MM.1S (cell line): ENCODE measurements at regions not wholly inside any gene's neighbourhood (a gene's known extent, or its start where the extent isn't known, plus 50 kb on each side); places are given as distances from the start of the nearest gene placed in this dataset.

Source experiments
- DNase-seq: peaks from one replicate; pipeline ENCODE4 v3.0.0-alpha.2; 2015
- H2AFZ ChIP-seq: fragments of 300-600 bp; sonication (generic); 2 replicates; pipeline ENCODE4 v1.6.0; 2016; ENCODE audit warnings: antibody characterized with exemption, low read length
- H3F3A ChIP-seq: fragments of 300-600 bp; sonication (generic); 2 replicates; pipeline ENCODE4 v1.6.1; 2016; ENCODE audit warnings: mild to moderate bottlenecking, antibody characterized with exemption, low read length, moderate library complexity, mixed read lengths; ENCODE audit not compliant: insufficient read depth
- H3K27ac ChIP-seq: fragments of 300-600 bp; sonication (generic); 2 replicates; pipeline ENCODE4 v1.5.1; 2016; ENCODE audit warnings: mild to moderate bottlenecking, low read length
- H3K27me3 ChIP-seq: fragments of 300-600 bp; sonication (generic); replicated peaks from 2 replicates; pipeline ENCODE4 v1.6.0; 2016; ENCODE audit warnings: low read length; ENCODE audit not compliant: insufficient read depth
- H3K36me3 ChIP-seq: fragments of 300-600 bp; sonication (generic); replicated peaks from 2 replicates; pipeline ENCODE4 v1.6.1; 2016; ENCODE audit warnings: mild to moderate bottlenecking, low read length, mixed read lengths; ENCODE audit not compliant: insufficient read depth
- H3K4me1 ChIP-seq: fragments of 300-600 bp; sonication (generic); 2 replicates; pipeline ENCODE4 v1.6.1; 2016; ENCODE audit warnings: low read length, mixed read lengths
- H3K4me2 ChIP-seq: fragments of 300-600 bp; sonication (generic); 2 replicates; pipeline ENCODE4 v1.6.0; 2016; ENCODE audit warnings: low read depth, low read length
- H3K4me3 ChIP-seq: fragments of 300-600 bp; sonication (generic); 2 replicates; pipeline ENCODE4 v1.5.1; 2016; ENCODE audit warnings: low read length, mixed read lengths
- H3K79me2 ChIP-seq: fragments of 300-600 bp; sonication (generic); 2 replicates; pipeline ENCODE4 v1.6.1; 2016; ENCODE audit warnings: mixed run types, low read length, mixed read lengths
- H3K9ac ChIP-seq: fragments of 300-600 bp; sonication (generic); 2 replicates; pipeline ENCODE4 v1.6.1; 2016; ENCODE audit warnings: low read length, mixed read lengths
- H3K9me2 ChIP-seq: fragments of 300-600 bp; sonication (generic); replicated peaks from 2 replicates; pipeline ENCODE4 v1.6.1; 2016; ENCODE audit warnings: mild to moderate bottlenecking, low read length, mixed read lengths; ENCODE audit not compliant: insufficient read depth
- H3K9me3 ChIP-seq: fragments of 300-600 bp; sonication (generic); replicated peaks from 2 replicates; pipeline ENCODE4 v1.6.1; 2016; ENCODE audit warnings: mild to moderate bottlenecking, low read length, mixed read lengths; ENCODE audit not compliant: insufficient read depth
- H4K20me1 ChIP-seq: fragments of 300-600 bp; sonication (generic); 2 replicates; pipeline ENCODE4 v1.6.1; 2016; ENCODE audit warnings: mild to moderate bottlenecking, low read length, moderate library complexity, mixed read lengths; ENCODE audit not compliant: insufficient read depth
- CTCF ChIP-seq: fragments of 300-600 bp; sonication (generic); IDR thresholded peaks from 2 replicates; pipeline ENCODE4 v1.5.1; 2016; ENCODE audit warnings: antibody characterized with exemption, low read length, mixed read lengths
- EZH2 ChIP-seq: fragments of 300-600 bp; sonication (generic); optimal IDR thresholded peaks from 2 replicates; pipeline ENCODE3; 2017; ENCODE audit warnings: low read depth, mild to moderate bottlenecking, antibody characterized with exemption, low read length, mixed read lengths
- EZH2phosphoT487 ChIP-seq: fragments of 300-600 bp; sonication (generic); IDR thresholded peaks from 2 replicates; pipeline ENCODE4 v1.6.1; 2018; ENCODE audit warnings: antibody characterized with exemption, low read length

GRCh38 chr3:180282386-180282785 is 245.6 kb upstream of the PEX5L start:
- no peaks in the 10 kb centered on the region for H3K9me3 ChIP-seq
- no peaks in the 10 kb centered on the region for H4K20me1 ChIP-seq
- no peaks in the 10 kb centered on the region for H3K79me2 ChIP-seq
- H3K27ac ChIP-seq = no peak overlapping the region
- peaks cover 13% of the 10 kb centered on the region for H3K4me1 ChIP-seq
- H3K4me3 ChIP-seq = no peak overlapping the region
- H3K36me3 ChIP-seq = no peaks in the 10 kb centered on the region
- no peak overlapping the region for H3K9ac ChIP-seq
- H3F3A ChIP-seq = peaks cover 6% of the 10 kb centered on the region; the same call in 1 of the 2 replicates
- DNase-seq = no peak
- no peaks in the 10 kb centered on the region for H3K9me2 ChIP-seq
- TF ChIP-seq EZH2 = no peak
- no peak overlapping the region for H2AFZ ChIP-seq
- H3K4me2 ChIP-seq = no peak overlapping the region
- H3K27me3 ChIP-seq = no peaks in the 10 kb centered on the region

GRCh38 chr3:180283251-180283650 is 246.5 kb upstream of the PEX5L start:
- Histone ChIP-seq H3K4me2 (no peak overlapping the region), H3K4me1 (peaks cover 12% of the 10 kb centered on the region), H3K9me2 (no peaks in the 10 kb centered on the region), H3K9me3 (no peaks in the 10 kb centered on the region), H3K79me2 (no peaks in the 10 kb centered on the region), H3K9ac (no peak overlapping the region), H3K27ac (no peak overlapping the region), H3K27me3 (no peaks in the 10 kb centered on the region), H4K20me1 (no peaks in the 10 kb centered on the region), H2AFZ (no peak overlapping the region), H3K36me3 (no peaks in the 10 kb centered on the region), H3F3A (peaks cover 6% of the 10 kb centered on the region; the same call in 1 of the 2 replicates), H3K4me3 (no peak overlapping the region)
- TF ChIP-seq CTCF (no peak), EZH2 (no peak), EZH2phosphoT487 (no peak)
- DNase-seq = no peak

- no peak overlapping the region for H3K27ac ChIP-seq
- DNase-seq = no peak
- no peaks in the 10 kb centered on the region for H3K4me1 ChIP-seq
- H3K36me3 ChIP-seq = no peaks in the 10 kb centered on the region
- no peak overlapping the region for H3K4me2 ChIP-seq
- H4K20me1 ChIP-seq = no peaks in the 10 kb centered on the region
- H3F3A ChIP-seq = no peaks in the 10 kb centered on the region
- H3K27me3 ChIP-seq = no peaks in the 10 kb centered on the region
- TF ChIP-seq EZH2 (no peak), CTCF (no peak), EZH2phosphoT487 (no peak)
- no peaks in the 10 kb centered on the region for H3K9me2 ChIP-seq
- H3K9ac ChIP-seq = no peak overlapping the region
- H3K79me2 ChIP-seq = no peaks in the 10 kb centered on the region
- no peak overlapping the region for H2AFZ ChIP-seq
- no peaks in the 10 kb centered on the region for H3K9me3 ChIP-seq
- no peak overlapping the region for H3K4me3 ChIP-seq
These were observed 247.8 kb upstream of the PEX5L start for GRCh38 chr3:180284331-180285110.

GRCh38 chr3:180287703-180288102 is 251.0 kb upstream of the PEX5L start:
- no peak overlapping the region for H3K9ac ChIP-seq
- no peaks in the 10 kb centered on the region for H3K79me2 ChIP-seq
- TF ChIP-seq EZH2 (no peak), CTCF (no peak), EZH2phosphoT487 (no peak)
- no peaks in the 10 kb centered on the region for H3K4me1 ChIP-seq
- H3K4me2 ChIP-seq = no peak overlapping the region
- H3K9me3 ChIP-seq = no peaks in the 10 kb centered on the region
- H3F3A ChIP-seq = no peaks in the 10 kb centered on the region
- H3K4me3 ChIP-seq = no peak overlapping the region
- no peaks in the 10 kb centered on the region for H3K9me2 ChIP-seq
- no peaks in the 10 kb centered on the region for H3K27me3 ChIP-seq
- H2AFZ ChIP-seq = no peak overlapping the region
- no peaks in the 10 kb centered on the region for H3K36me3 ChIP-seq
- H4K20me1 ChIP-seq = no peaks in the 10 kb centered on the region
- no peak for DNase-seq
- no peak overlapping the region for H3K27ac ChIP-seq
